ENCODE measurements at regions not wholly inside any gene's neighbourhood (a gene's known extent, or its start where the extent isn't known, plus 50 kb on each side); places are given as distances from the start of the nearest gene placed in this dataset.
A peak's percentile ranks its signal among the peaks of the same experiment; 100 is the strongest.

GRCh38 chr12:67798768-67799167 lies 150.2 kb downstream of the DYRK2 start:
- DNase-seq, result no peak

GRCh38 chr12:67802731-67803130 lies 154.2 kb downstream of the DYRK2 start:
- DNase-seq, result no peak

GRCh38 chr12:67803278-67803993 lies 154.9 kb downstream of the DYRK2 start:
- DNase-seq, result no peak

GRCh38 chr12:67804168-67804567 lies 155.6 kb downstream of the DYRK2 start:
- no peak for DNase-seq

GRCh38 chr12:67807814-67808213 lies 159.3 kb downstream of the DYRK2 start:
- no peak for DNase-seq

GRCh38 chr12:67810166-67810565 lies 161.6 kb downstream of the DYRK2 start:
- no peak for DNase-seq

GRCh38 chr12:67811437-67812361 lies 163.2 kb downstream of the DYRK2 start:
- no peak for DNase-seq

GRCh38 chr12:67813456-67813904 lies 164.9 kb downstream of the DYRK2 start:
- DNase-seq, result no peak

- DNase-seq, result no peak
These were observed 167.7 kb downstream of the DYRK2 start for GRCh38 chr12:67816269-67816668.

GRCh38 chr12:67818459-67818903 lies 169.9 kb downstream of the DYRK2 start:
- DNase-seq, result no peak

- no peak for DNase-seq
These were observed 169.3 kb upstream of the IFNG-AS1 start for GRCh38 chr12:67819902-67820301.

- no peak for DNase-seq
These were observed 168.6 kb upstream of the IFNG-AS1 start for GRCh38 chr12:67820694-67821093.

GRCh38 chr12:67822826-67823225 lies 166.4 kb upstream of the IFNG-AS1 start:
- no peak for DNase-seq

GRCh38 chr12:67826148-67826547 lies 163.1 kb upstream of the IFNG-AS1 start:
- no peak for DNase-seq

- DNase-seq, result no peak
These were observed 162.1 kb upstream of the IFNG-AS1 start for GRCh38 chr12:67826946-67827720.

GRCh38 chr12:67827820-67828383 lies 161.3 kb upstream of the IFNG-AS1 start:
- no peak for DNase-seq

- DNase-seq, result no peak
These were observed 159.4 kb upstream of the IFNG-AS1 start for GRCh38 chr12:67829896-67830295.

- no peak for DNase-seq
These were observed 157.1 kb upstream of the IFNG-AS1 start for GRCh38 chr12:67832155-67832554.

GRCh38 chr12:67833602-67834001 lies 155.6 kb upstream of the IFNG-AS1 start:
- no peak for DNase-seq

GRCh38 chr12:67837876-67838275 lies 151.4 kb upstream of the IFNG-AS1 start:
- DNase-seq, result no peak

GRCh38 chr12:67842124-67842523 lies 147.1 kb upstream of the IFNG-AS1 start:
- no peak for DNase-seq

- no peak for DNase-seq
These were observed 146.0 kb upstream of the IFNG-AS1 start for GRCh38 chr12:67843257-67843656.

GRCh38 chr12:67852701-67853100 lies 136.5 kb upstream of the IFNG-AS1 start:
- peak; percentile 38 for DNase-seq

Data from NCI-H2171 treated with DMSO at 0.1 percent for 48 hours (cell line).